Astrocyte (in vitro differentiated cells and primary cell): ENCODE measurements at regions not wholly inside any gene's neighbourhood (a gene's known extent, or its start where the extent isn't known, plus 50 kb on each side); places are given as distances from the start of the nearest gene placed in this dataset.

Experiments
- DNase-seq: peaks from one replicate; pipeline ENCODE4 v3.0.0-alpha.2; 2010; ENCODE audit warnings: low read depth
- FAIRE-seq: peaks from 2 replicates; lab custom pipeline; 2011; peaks lifted over from hg19 to GRCh38; lab: Jason Lieb, UNC
- H2AFZ ChIP-seq: 2 replicates; pipeline ENCODE4 v1.6.0; 2012; ENCODE audit warnings: low read depth, low read length, inconsistent platforms
- H3K27ac ChIP-seq: 2 replicates; pipeline ENCODE4 v1.5.1; 2011; ENCODE audit warnings: low read depth, low read length, inconsistent platforms
- H3K27me3 ChIP-seq: 2 replicates; pipeline ENCODE4 v1.6.0; 2011; ENCODE audit warnings: low read length, inconsistent platforms; ENCODE audit not compliant: insufficient read depth
- H3K36me3 ChIP-seq: 2 replicates; pipeline ENCODE4 v1.5.1; 2011; ENCODE audit warnings: low read length, inconsistent platforms; ENCODE audit not compliant: insufficient read depth
- H3K4me1 ChIP-seq: 2 replicates; pipeline ENCODE4 v1.5.1; 2011; ENCODE audit warnings: low read length, inconsistent platforms; ENCODE audit not compliant: insufficient read depth
- H3K4me2 ChIP-seq: 2 replicates; pipeline ENCODE4 v1.6.0; 2012; ENCODE audit warnings: low read length, inconsistent platforms
- H3K4me3 ChIP-seq: 2 replicates; pipeline ENCODE4 v1.5.1; 2011; ENCODE audit warnings: low read depth, mild to moderate bottlenecking, low read length, inconsistent platforms; ENCODE audit not compliant: insufficient read depth
- H3K79me2 ChIP-seq: 2 replicates; pipeline ENCODE4 v1.6.0; 2012; ENCODE audit warnings: mild to moderate bottlenecking, low read length, inconsistent platforms; ENCODE audit not compliant: insufficient read depth
- H3K9ac ChIP-seq: 2 replicates; pipeline ENCODE4 v1.6.0; 2012; ENCODE audit warnings: mild to moderate bottlenecking, low read length, inconsistent platforms
- H3K9me3 ChIP-seq: 2 replicates; pipeline ENCODE4 v1.5.1; 2012; ENCODE audit warnings: low read depth, mild to moderate bottlenecking, low read length, inconsistent platforms; ENCODE audit not compliant: insufficient read depth
- H4K20me1 ChIP-seq: 2 replicates; pipeline ENCODE4 v1.6.0; 2012; ENCODE audit warnings: low read length, inconsistent platforms; ENCODE audit not compliant: insufficient read depth
- H3K27ac Mint-ChIP-seq: one replicate; pipeline ENCODE4 v1.8.0; 2021; ENCODE audit warnings: mild to moderate bottlenecking, mixed read lengths; ENCODE audit not compliant: unreplicated experiment
- H3K27me3 Mint-ChIP-seq: one replicate; pipeline ENCODE4 v1.8.0; 2021; ENCODE audit warnings: low read depth, mixed read lengths; ENCODE audit not compliant: unreplicated experiment
- H3K36me3 Mint-ChIP-seq: one replicate; pipeline ENCODE4 v1.8.0; 2021; ENCODE audit warnings: low read depth, mixed read lengths; ENCODE audit not compliant: unreplicated experiment
- H3K4me1 Mint-ChIP-seq: one replicate; pipeline ENCODE4 v1.8.0; 2021; ENCODE audit warnings: low read depth, mixed read lengths; ENCODE audit not compliant: unreplicated experiment
- H3K4me3 Mint-ChIP-seq: one replicate; pipeline ENCODE4 v1.8.0; 2021; ENCODE audit warnings: mild to moderate bottlenecking, moderate library complexity, mixed read lengths; ENCODE audit not compliant: unreplicated experiment
- H3K9me3 Mint-ChIP-seq: one replicate; pipeline ENCODE4 v1.8.0; 2021; ENCODE audit warnings: mild to moderate bottlenecking, mixed read lengths; ENCODE audit not compliant: unreplicated experiment
- EZH2 ChIP-seq: IDR thresholded peaks from 2 replicates; pipeline ENCODE4 v1.6.1; 2012; ENCODE audit warnings: mild to moderate bottlenecking, low read length, inconsistent platforms; ENCODE audit not compliant: insufficient read depth
- TF ChIP-seq, protein P1 (sequence below): IDR thresholded peaks from 2 replicates; pipeline ENCODE4 v1.5.1; 2011; ENCODE audit warnings: low read depth, mild to moderate bottlenecking, inconsistent platforms, low read length, moderate library complexity; ENCODE audit not compliant: insufficient read depth

DNA sequence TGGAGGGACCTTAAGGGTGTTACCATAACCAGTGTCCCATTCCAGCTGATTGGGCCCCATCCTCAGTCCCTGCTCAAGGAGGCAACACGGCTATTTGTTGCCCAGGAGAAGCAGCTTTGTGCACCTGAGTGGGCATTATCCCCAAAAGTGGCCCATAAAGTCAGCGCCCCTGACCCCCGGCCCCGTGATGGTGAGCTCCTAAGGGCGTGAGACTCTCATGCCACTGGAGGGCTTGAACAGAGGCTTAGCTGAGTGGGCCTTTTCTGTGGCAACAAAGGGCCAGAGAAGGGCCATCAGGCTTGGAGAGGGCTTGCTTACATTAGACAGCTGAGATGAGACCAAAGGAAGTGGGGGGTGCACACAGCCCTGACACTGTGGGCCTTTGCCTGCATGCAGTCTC is 99.2 kb upstream of the RAB6C start:
- Histone ChIP-seq H3K4me1 (no peaks in the 10 kb centered on the region), H3K27me3 (no peaks in the 10 kb centered on the region), H3K4me2 (no peak overlapping the region), H3K9ac (no peak overlapping the region), H3K79me2 (no peaks in the 10 kb centered on the region), H3K36me3 (no peaks in the 10 kb centered on the region), H3K27ac (no peak overlapping the region), H3K9me3 (no peaks in the 10 kb centered on the region), H2AFZ (no peak overlapping the region), H4K20me1 (no peaks in the 10 kb centered on the region), H3K4me3 (no peak overlapping the region)
- DNase-seq (no peak), FAIRE-seq (no peak)
- peaks cover 3% of the 10 kb centered on the region for H3K4me1 Mint-ChIP-seq
- TF ChIP-seq EZH2: no peak
- TF ChIP-seq, protein P1, sequence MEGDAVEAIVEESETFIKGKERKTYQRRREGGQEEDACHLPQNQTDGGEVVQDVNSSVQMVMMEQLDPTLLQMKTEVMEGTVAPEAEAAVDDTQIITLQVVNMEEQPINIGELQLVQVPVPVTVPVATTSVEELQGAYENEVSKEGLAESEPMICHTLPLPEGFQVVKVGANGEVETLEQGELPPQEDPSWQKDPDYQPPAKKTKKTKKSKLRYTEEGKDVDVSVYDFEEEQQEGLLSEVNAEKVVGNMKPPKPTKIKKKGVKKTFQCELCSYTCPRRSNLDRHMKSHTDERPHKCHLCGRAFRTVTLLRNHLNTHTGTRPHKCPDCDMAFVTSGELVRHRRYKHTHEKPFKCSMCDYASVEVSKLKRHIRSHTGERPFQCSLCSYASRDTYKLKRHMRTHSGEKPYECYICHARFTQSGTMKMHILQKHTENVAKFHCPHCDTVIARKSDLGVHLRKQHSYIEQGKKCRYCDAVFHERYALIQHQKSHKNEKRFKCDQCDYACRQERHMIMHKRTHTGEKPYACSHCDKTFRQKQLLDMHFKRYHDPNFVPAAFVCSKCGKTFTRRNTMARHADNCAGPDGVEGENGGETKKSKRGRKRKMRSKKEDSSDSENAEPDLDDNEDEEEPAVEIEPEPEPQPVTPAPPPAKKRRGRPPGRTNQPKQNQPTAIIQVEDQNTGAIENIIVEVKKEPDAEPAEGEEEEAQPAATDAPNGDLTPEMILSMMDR: no peak
- H3K9me3 Mint-ChIP-seq: no peaks in the 10 kb centered on the region
- H3K27ac Mint-ChIP-seq: no peak overlapping the region
- H3K36me3 Mint-ChIP-seq: no peaks in the 10 kb centered on the region
- H3K4me3 Mint-ChIP-seq: no peak overlapping the region
- peaks cover 25% of the 10 kb centered on the region for H3K27me3 Mint-ChIP-seq

DNA sequence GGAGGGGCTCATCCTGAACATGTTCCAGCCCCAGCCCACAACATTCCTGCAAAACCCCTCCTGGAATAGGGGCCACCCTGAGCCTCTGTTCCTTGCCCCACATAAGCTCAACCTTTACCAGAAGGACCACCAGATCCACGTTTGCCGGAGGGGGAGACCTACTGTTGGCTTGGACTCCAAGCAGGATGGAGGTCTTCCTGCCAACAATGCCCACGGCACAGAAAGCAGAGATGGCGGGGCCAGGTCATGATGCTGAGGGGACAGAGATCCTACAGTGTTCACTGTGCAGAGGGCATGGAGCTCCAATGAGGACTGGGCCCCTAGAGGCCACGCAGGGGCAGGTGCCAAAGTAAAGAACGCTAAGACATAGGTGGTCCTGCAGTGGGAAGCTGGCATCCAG is 98.5 kb upstream of the RAB6C start:
- H3K4me3 Mint-ChIP-seq: no peak overlapping the region
- Histone ChIP-seq H3K4me3 (no peak overlapping the region), H3K27me3 (no peaks in the 10 kb centered on the region), H3K4me1 (no peaks in the 10 kb centered on the region), H2AFZ (no peak overlapping the region), H3K36me3 (no peaks in the 10 kb centered on the region), H3K4me2 (no peak overlapping the region), H3K79me2 (no peaks in the 10 kb centered on the region), H3K9me3 (no peaks in the 10 kb centered on the region), H3K27ac (no peak overlapping the region), H4K20me1 (no peaks in the 10 kb centered on the region), H3K9ac (no peak overlapping the region)
- no peaks in the 10 kb centered on the region for H3K9me3 Mint-ChIP-seq
- H3K27ac Mint-ChIP-seq: no peak overlapping the region
- TF ChIP-seq, protein P1: no peak
- no peak for TF ChIP-seq EZH2
- H3K4me1 Mint-ChIP-seq: peaks cover 3% of the 10 kb centered on the region
- DNase-seq (no peak), FAIRE-seq (no peak)
- peaks cover 25% of the 10 kb centered on the region for H3K27me3 Mint-ChIP-seq
- no peaks in the 10 kb centered on the region for H3K36me3 Mint-ChIP-seq

DNA sequence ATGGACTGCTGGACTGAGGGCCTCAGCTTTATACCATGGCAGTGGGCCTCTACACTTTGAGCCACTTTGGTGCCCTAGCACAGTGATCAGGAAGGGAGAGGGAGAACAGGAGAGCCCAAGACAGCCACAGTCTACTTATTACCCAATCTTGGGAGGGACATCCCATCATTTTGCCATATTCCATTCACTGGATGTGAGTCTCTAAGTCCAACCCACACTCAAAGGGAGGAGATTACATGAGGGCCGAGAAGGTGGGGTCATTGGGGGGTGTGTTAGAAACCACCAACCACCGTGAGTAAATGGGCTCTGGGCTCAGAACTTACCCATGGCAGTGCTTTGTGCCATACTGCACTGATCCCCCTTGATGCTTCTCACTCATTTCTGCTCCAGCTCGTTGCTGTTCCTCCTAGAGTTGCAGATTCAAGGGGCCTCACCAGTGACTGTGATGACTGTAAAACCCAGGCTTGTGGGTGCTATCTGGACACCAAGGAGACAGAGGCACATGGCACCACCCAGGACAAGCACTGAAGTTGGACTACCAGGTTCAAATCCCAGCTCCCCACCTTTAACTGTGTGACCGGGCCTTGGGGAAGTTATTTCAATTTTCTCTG is 97.6 kb upstream of the RAB6C start:
- no peaks in the 10 kb centered on the region for H4K20me1 ChIP-seq
- no peak overlapping the region for H3K4me3 Mint-ChIP-seq
- no peak overlapping the region for H3K4me2 ChIP-seq
- no peak overlapping the region for H3K27ac ChIP-seq
- no peak overlapping the region for H3K27ac Mint-ChIP-seq
- FAIRE-seq: no peak
- no peaks in the 10 kb centered on the region for H3K9me3 Mint-ChIP-seq
- H3K9me3 ChIP-seq: no peaks in the 10 kb centered on the region
- no peaks in the 10 kb centered on the region for H3K79me2 ChIP-seq
- H3K27me3 ChIP-seq: no peaks in the 10 kb centered on the region
- no peaks in the 10 kb centered on the region for H3K4me1 Mint-ChIP-seq
- no peaks in the 10 kb centered on the region for H3K4me1 ChIP-seq
- no peaks in the 10 kb centered on the region for H3K36me3 ChIP-seq
- no peak overlapping the region for H2AFZ ChIP-seq
- peaks cover 25% of the 10 kb centered on the region for H3K27me3 Mint-ChIP-seq
- no peak for DNase-seq
- no peaks in the 10 kb centered on the region for H3K36me3 Mint-ChIP-seq
- TF ChIP-seq EZH2: no peak
- TF ChIP-seq, protein P1: no peak
- H3K4me3 ChIP-seq: no peak overlapping the region
- no peak overlapping the region for H3K9ac ChIP-seq
